ENCODE measurements at regions not wholly inside any gene's neighbourhood (a gene's known extent, or its start where the extent isn't known, plus 50 kb on each side); places are given as distances from the start of the nearest gene placed in this dataset.

DNA sequence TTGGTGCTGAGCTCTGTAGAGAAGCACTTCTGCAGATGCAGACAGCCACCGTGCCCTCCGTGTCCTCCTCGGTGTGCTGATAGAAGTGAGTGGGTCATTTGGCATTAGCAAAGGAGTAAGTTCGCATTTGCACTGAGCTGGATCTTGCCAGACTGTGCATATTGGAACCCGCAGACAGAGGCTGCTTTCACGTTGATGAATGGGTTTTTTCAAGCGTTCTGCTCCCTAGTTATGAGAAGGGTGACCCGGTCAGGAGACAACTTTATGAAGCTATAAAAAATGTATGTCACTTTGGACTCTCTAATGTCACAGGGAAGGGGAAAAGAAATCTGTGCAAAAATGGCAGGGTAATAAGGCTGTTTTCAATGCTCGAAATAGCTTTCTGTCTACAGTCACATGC, 739.4 kb downstream of the MCTP2 start:
- Histone ChIP-seq H2BK12ac (ENCODE audit: low read depth, low read length) (no peak overlapping the region), H2BK5ac (ENCODE audit: low read depth, low read length) (no peak overlapping the region)
- CTCF ChIA-PET (ENCODE audit: partially characterized antibody), result no interaction called here

More for the DNA sequence above, 739.4 kb downstream of the MCTP2 start:
- H3K4me1 ChIP-seq (replicated peaks in 1 of 4; ENCODE audit: control insufficient read depth in 3 of 4, insufficient read depth in 4 of 4, low read length in 3 of 4), result no peaks in the 10 kb centered on the region
- DNase-seq (ENCODE audit: low read depth in 1 of 2, low spot score in 2 of 2) (no peak), FAIRE-seq (no peak)
- H3K23me2 ChIP-seq (ENCODE audit: low read depth, low read length), result no peaks in the 10 kb centered on the region
- no peaks in the 10 kb centered on the region for H3K79me2 ChIP-seq (ENCODE audit: control insufficient read depth in 1 of 2, insufficient read depth in 2 of 2, low read length in 2 of 2)
- H3K4me2 ChIP-seq (ENCODE audit: insufficient read depth in 1 of 2, low read depth in 2 of 2, low read length in 2 of 2), result no peak overlapping the region
- POLR2A ChIA-PET (ENCODE audit: partially characterized antibody), result no interaction called here
- no peak overlapping the region for H3K4me3 ChIP-seq (ENCODE audit: extremely low read depth in 1 of 4, insufficient read depth in 2 of 4, low read depth in 3 of 4, low read length in 4 of 4)
- H2BK20ac ChIP-seq (ENCODE audit: low read length), result no peak overlapping the region
- no peak overlapping the region for H3K56ac ChIP-seq (replicated peaks; ENCODE audit: insufficient read length, low read depth, low read length)
- H3K27me3 ChIP-seq (replicated peaks in 1 of 4; ENCODE audit: control insufficient read depth in 3 of 4, extremely low read depth in 1 of 4, insufficient read depth in 3 of 4, low read length in 3 of 4), result no peaks in the 10 kb centered on the region
- H2AFZ ChIP-seq (ENCODE audit: low read length), result no peak overlapping the region
- H3K79me1 ChIP-seq (ENCODE audit: low read depth, low read length), result no peaks in the 10 kb centered on the region
- H2AK5ac ChIP-seq (ENCODE audit: low read depth, low read length), result no peak overlapping the region
- peak overlapping the region; percentile 56 for H4K91ac ChIP-seq (replicated peaks; ENCODE audit: insufficient read length, low read length)
- no peak overlapping the region for H3K4ac ChIP-seq (replicated peaks; ENCODE audit: insufficient read length, low read depth, low read length)
- H3K27ac ChIP-seq (ENCODE audit: low read depth, low read length), result no peak overlapping the region
- H3K18ac ChIP-seq (ENCODE audit: extremely low read depth, low read length), result no peak overlapping the region
- H3K9ac ChIP-seq (replicated peaks in 1 of 4; ENCODE audit: extremely low read depth in 1 of 4, low read depth in 3 of 4, low read length in 3 of 4), result no peak overlapping the region
- no peak for TF ChIP-seq CTBP2 (IDR thresholded peaks at IDR 0.05; ENCODE audit: borderline replicate concordance, insufficient read depth, insufficient read length, low read length)
- H4K8ac ChIP-seq (ENCODE audit: extremely low read depth, insufficient read depth, low read length), result no peak overlapping the region
- no peaks in the 10 kb centered on the region for H3K36me3 ChIP-seq (ENCODE audit: control insufficient read depth in 2 of 4, insufficient read depth in 4 of 4, low read length in 3 of 4)
- H4K20me1 ChIP-seq (replicated peaks in 1 of 2; ENCODE audit: control insufficient read depth in 1 of 2, insufficient read depth in 2 of 2, low read length in 2 of 2), result no peaks in the 10 kb centered on the region
- H3K23ac ChIP-seq (ENCODE audit: insufficient read length), result no peak overlapping the region
- 91% methylated on average over 9 of the region's 9 CpGs; no CpG with 5 or more reads in 1 of the 2 experiments for WGBS, 2 experiments (ENCODE audit: extremely low coverage in 1 of 2, insufficient coverage in 1 of 2, insufficient read length in 1 of 2, insufficient replicate concordance in 2 of 2, low coverage in 1 of 2, low lambda C conversion rate in 2 of 2, missing lambda C conversion rate in 1 of 2)
- no peak overlapping the region for H2BK15ac ChIP-seq (ENCODE audit: low read length)
- H3K9me3 ChIP-seq (ENCODE audit: insufficient read depth in 2 of 2, low read depth in 1 of 2, low read length in 1 of 2), result no peaks in the 10 kb centered on the region
- no peak overlapping the region for H2BK120ac ChIP-seq (replicated peaks; ENCODE audit: low read depth, low read length)
- no peak overlapping the region for H3K14ac ChIP-seq (ENCODE audit: insufficient read length)
- H4K5ac ChIP-seq (ENCODE audit: insufficient read length, low read depth, low read length), result no peak overlapping the region

Measured in H1 (cell line).